ENCODE measurements at regions not wholly inside any gene's neighbourhood (a gene's known extent, or its start where the extent isn't known, plus 50 kb on each side); places are given as distances from the start of the nearest gene placed in this dataset.

DNA sequence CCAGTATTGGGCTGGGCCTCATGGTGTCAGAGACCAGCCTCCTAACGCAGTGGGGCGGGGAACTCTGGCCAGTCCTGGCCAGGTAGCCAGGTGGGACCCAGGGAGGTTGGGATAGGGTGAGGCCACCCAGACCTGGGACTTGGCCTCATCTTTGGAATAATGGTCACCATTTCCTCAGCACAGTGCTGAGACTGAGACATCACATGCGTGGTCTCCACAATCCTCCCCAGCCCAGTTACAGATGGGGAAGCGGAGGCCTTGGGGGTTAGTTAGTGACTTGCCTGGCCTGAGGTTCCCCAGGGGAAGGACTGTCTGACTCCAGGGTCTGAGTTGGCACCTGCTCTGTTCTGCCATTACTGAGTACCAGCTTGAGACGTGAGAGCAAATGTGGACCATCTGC lies 77.9 kb upstream of the CASZ1 start:
- H3K9me2 ChIP-seq (ENCODE audit: insufficient read depth, low read length): no peaks in the 10 kb centered on the region
- H4K20me1 ChIP-seq (ENCODE audit: insufficient read depth): no peaks in the 10 kb centered on the region
- TF ChIP-seq EZH2 (IDR thresholded peaks at IDR 0.05; ENCODE audit: borderline replicate concordance, insufficient read depth, low read length, poor library complexity, severe bottlenecking) (no peak), SMC3 (conservative IDR thresholded peaks at IDR 0.05; ENCODE audit: poor library complexity) (no peak), POLR2AphosphoS5 (IDR thresholded peaks at IDR 0.05) (no peak), TAF1 (IDR thresholded peaks at IDR 0.05; ENCODE audit: low read depth) (no peak)
- H3K9me3 ChIP-seq (ENCODE audit: low read length): no peaks in the 10 kb centered on the region
- no peaks in the 10 kb centered on the region for H3K79me2 ChIP-seq (replicated peaks; ENCODE audit: insufficient read depth, low read length)
- H3K27me3 ChIP-seq (ENCODE audit: insufficient read depth, low read depth, low read length): no peaks in the 10 kb centered on the region
- no peak overlapping the region for H3K4me2 ChIP-seq (ENCODE audit: low read length)
- H3K9ac ChIP-seq (ENCODE audit: low read length): no peak overlapping the region
- no peak overlapping the region for H2AFZ ChIP-seq (ENCODE audit: low read depth, low read length)
- no peaks in the 10 kb centered on the region for H3F3A ChIP-seq (ENCODE audit: insufficient read depth, low read length, poor library complexity, severe bottlenecking)
- H3K4me3 ChIP-seq (ENCODE audit: low read length): no peak overlapping the region
- H3K36me3 ChIP-seq (ENCODE audit: insufficient read depth, low read length): no peaks in the 10 kb centered on the region
- H3K27ac ChIP-seq (ENCODE audit: low read length): no peak overlapping the region

DNA sequence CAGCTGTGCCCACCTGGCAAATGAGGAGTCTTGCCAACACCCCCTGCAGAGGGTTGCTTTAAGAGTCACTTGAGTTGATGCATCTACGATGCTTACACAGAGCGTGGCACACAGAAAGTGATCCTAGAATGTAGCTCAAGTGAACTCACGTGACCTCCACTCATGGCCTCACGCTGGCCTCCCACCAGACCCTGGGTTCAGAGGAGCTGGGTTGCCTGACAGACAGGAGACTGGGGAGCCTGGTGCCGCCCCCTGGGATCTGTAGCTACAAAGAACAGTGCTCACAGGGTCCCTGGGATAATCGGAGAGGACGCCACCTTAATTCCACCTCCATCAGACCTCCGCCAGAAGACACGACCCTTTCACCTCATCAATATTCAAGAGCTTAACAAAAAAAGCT lies 81.4 kb upstream of the CASZ1 start:
- no peaks in the 10 kb centered on the region for H3K9me3 ChIP-seq (ENCODE audit: low read length)
- no peak overlapping the region for H3K27ac ChIP-seq (ENCODE audit: low read length)

DNA sequence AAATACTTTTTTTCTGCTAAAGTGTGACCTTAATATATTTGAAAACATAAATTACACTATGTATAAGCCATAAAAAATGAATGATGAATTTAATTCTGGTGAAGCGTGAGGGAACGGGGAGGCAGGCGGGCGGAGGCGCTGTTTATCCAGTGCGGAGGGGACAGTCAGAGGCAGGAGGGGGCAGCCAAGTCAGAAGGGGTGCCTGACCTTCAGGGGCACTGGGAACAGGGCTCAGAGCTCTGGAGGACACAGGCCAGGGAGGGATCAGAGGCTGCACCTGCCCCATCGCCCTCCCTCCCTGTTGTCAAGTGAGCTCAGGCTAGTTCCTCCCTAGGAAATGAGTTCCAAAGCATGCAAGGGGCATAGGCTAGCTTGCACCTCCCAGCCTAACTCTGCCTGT lies 82.0 kb upstream of the CASZ1 start:
- no peaks in the 10 kb centered on the region for H3K9me2 ChIP-seq (ENCODE audit: insufficient read depth, low read length)
- no peak for TF ChIP-seq TAF1 (IDR thresholded peaks at IDR 0.05; ENCODE audit: low read depth)
- TF ChIP-seq EP300 (conservative IDR thresholded peaks at IDR 0.05; ENCODE audit: poor library complexity, severe bottlenecking): no peak
- TF ChIP-seq, protein P1, sequence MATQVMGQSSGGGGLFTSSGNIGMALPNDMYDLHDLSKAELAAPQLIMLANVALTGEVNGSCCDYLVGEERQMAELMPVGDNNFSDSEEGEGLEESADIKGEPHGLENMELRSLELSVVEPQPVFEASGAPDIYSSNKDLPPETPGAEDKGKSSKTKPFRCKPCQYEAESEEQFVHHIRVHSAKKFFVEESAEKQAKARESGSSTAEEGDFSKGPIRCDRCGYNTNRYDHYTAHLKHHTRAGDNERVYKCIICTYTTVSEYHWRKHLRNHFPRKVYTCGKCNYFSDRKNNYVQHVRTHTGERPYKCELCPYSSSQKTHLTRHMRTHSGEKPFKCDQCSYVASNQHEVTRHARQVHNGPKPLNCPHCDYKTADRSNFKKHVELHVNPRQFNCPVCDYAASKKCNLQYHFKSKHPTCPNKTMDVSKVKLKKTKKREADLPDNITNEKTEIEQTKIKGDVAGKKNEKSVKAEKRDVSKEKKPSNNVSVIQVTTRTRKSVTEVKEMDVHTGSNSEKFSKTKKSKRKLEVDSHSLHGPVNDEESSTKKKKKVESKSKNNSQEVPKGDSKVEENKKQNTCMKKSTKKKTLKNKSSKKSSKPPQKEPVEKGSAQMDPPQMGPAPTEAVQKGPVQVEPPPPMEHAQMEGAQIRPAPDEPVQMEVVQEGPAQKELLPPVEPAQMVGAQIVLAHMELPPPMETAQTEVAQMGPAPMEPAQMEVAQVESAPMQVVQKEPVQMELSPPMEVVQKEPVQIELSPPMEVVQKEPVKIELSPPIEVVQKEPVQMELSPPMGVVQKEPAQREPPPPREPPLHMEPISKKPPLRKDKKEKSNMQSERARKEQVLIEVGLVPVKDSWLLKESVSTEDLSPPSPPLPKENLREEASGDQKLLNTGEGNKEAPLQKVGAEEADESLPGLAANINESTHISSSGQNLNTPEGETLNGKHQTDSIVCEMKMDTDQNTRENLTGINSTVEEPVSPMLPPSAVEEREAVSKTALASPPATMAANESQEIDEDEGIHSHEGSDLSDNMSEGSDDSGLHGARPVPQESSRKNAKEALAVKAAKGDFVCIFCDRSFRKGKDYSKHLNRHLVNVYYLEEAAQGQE (IDR thresholded peaks at IDR 0.05; ENCODE audit: borderline replicate concordance): no peak
- TF ChIP-seq POLR2AphosphoS5 (IDR thresholded peaks at IDR 0.05): no peak
- TF ChIP-seq MXI1 (conservative IDR thresholded peaks at IDR 0.05; ENCODE audit: poor library complexity, severe bottlenecking): no peak
- TF ChIP-seq EZH2 (IDR thresholded peaks at IDR 0.05; ENCODE audit: borderline replicate concordance, insufficient read depth, low read length, poor library complexity, severe bottlenecking): no peak
- TF ChIP-seq, protein P2, sequence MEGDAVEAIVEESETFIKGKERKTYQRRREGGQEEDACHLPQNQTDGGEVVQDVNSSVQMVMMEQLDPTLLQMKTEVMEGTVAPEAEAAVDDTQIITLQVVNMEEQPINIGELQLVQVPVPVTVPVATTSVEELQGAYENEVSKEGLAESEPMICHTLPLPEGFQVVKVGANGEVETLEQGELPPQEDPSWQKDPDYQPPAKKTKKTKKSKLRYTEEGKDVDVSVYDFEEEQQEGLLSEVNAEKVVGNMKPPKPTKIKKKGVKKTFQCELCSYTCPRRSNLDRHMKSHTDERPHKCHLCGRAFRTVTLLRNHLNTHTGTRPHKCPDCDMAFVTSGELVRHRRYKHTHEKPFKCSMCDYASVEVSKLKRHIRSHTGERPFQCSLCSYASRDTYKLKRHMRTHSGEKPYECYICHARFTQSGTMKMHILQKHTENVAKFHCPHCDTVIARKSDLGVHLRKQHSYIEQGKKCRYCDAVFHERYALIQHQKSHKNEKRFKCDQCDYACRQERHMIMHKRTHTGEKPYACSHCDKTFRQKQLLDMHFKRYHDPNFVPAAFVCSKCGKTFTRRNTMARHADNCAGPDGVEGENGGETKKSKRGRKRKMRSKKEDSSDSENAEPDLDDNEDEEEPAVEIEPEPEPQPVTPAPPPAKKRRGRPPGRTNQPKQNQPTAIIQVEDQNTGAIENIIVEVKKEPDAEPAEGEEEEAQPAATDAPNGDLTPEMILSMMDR (IDR thresholded peaks at IDR 0.05; ENCODE audit: poor library complexity, severe bottlenecking): no peak
- TF ChIP-seq SMC3 (conservative IDR thresholded peaks at IDR 0.05; ENCODE audit: poor library complexity): no peak
- no peaks in the 10 kb centered on the region for H4K20me1 ChIP-seq (ENCODE audit: insufficient read depth)
- H3K9me3 ChIP-seq (ENCODE audit: low read length): no peaks in the 10 kb centered on the region
- no peaks in the 10 kb centered on the region for H3K27me3 ChIP-seq (ENCODE audit: insufficient read depth, low read depth, low read length)
- H2AFZ ChIP-seq (ENCODE audit: low read depth, low read length): no peak overlapping the region
- H3K27ac ChIP-seq (ENCODE audit: low read length): no peak overlapping the region
- H3K4me2 ChIP-seq (ENCODE audit: low read length): no peak overlapping the region
- H3F3A ChIP-seq (ENCODE audit: insufficient read depth, low read length, poor library complexity, severe bottlenecking): no peaks in the 10 kb centered on the region
- H3K4me3 ChIP-seq (ENCODE audit: low read length): no peak overlapping the region
- H3K79me2 ChIP-seq (replicated peaks; ENCODE audit: insufficient read depth, low read length): no peaks in the 10 kb centered on the region
- no peaks in the 10 kb centered on the region for H3K36me3 ChIP-seq (ENCODE audit: insufficient read depth, low read length)
- no peak overlapping the region for H3K9ac ChIP-seq (ENCODE audit: low read length)

More for the DNA sequence above, 81.4 kb upstream of the CASZ1 start:
- Histone ChIP-seq H4K20me1 (ENCODE audit: insufficient read depth) (no peaks in the 10 kb centered on the region), H3K36me3 (ENCODE audit: insufficient read depth, low read length) (no peaks in the 10 kb centered on the region), H3K27me3 (ENCODE audit: insufficient read depth, low read depth, low read length) (no peaks in the 10 kb centered on the region), H3K9me2 (ENCODE audit: insufficient read depth, low read length) (no peaks in the 10 kb centered on the region), H3F3A (ENCODE audit: insufficient read depth, low read length, poor library complexity, severe bottlenecking) (no peaks in the 10 kb centered on the region), H3K9ac (ENCODE audit: low read length) (no peak overlapping the region), H3K4me2 (ENCODE audit: low read length) (no peak overlapping the region), H3K4me3 (ENCODE audit: low read length) (no peak overlapping the region), H3K79me2 (replicated peaks; ENCODE audit: insufficient read depth, low read length) (no peaks in the 10 kb centered on the region), H2AFZ (ENCODE audit: low read depth, low read length) (no peak overlapping the region)
- TF ChIP-seq MXI1 (conservative IDR thresholded peaks at IDR 0.05; ENCODE audit: poor library complexity, severe bottlenecking) (no peak), SMC3 (conservative IDR thresholded peaks at IDR 0.05; ENCODE audit: poor library complexity) (no peak), TAF1 (IDR thresholded peaks at IDR 0.05; ENCODE audit: low read depth) (no peak), EZH2 (IDR thresholded peaks at IDR 0.05; ENCODE audit: borderline replicate concordance, insufficient read depth, low read length, poor library complexity, severe bottlenecking) (no peak), POLR2AphosphoS5 (IDR thresholded peaks at IDR 0.05) (no peak), EP300 (conservative IDR thresholded peaks at IDR 0.05; ENCODE audit: poor library complexity, severe bottlenecking) (no peak)
- TF ChIP-seq, protein P1 (IDR thresholded peaks at IDR 0.05; ENCODE audit: borderline replicate concordance): no peak
